ENCODE measurements at regions not wholly inside any gene's neighbourhood (a gene's known extent, or its start where the extent isn't known, plus 50 kb on each side); places are given as distances from the start of the nearest gene placed in this dataset.
A peak's percentile ranks its signal among the peaks of the same experiment; 100 is the strongest.

DNA sequence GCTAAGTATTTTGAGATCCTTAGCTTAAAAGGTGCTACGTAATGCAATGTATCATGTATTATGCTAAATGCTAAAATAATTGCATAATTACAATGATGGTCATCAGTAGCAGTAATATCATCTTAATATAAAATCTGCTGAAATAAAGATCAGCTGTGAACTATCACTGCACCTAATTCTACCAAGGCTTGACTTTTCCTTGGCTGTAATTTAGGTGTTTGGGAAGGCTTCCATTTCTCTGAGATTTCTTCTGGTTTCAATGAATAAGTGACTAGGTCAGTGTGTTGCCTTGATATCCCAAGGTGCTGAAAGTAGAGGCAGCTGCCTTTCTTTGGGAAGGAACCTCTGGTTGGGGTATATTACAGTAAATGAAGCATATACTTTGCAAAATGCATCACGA lies 376.1 kb downstream of the STK39 start:
- Histone ChIP-seq H2AFZ (ENCODE audit: low read depth, low read length) (no peak overlapping the region), H3K27me3 (ENCODE audit: insufficient read depth, low read depth, low read length) (no peaks in the 10 kb centered on the region), H3F3A (ENCODE audit: insufficient read depth, low read length, poor library complexity, severe bottlenecking) (no peaks in the 10 kb centered on the region), H3K79me2 (replicated peaks; ENCODE audit: insufficient read depth, low read length) (no peaks in the 10 kb centered on the region), H3K9me3 (ENCODE audit: low read length) (no peaks in the 10 kb centered on the region), H3K9me2 (ENCODE audit: insufficient read depth, low read length) (no peaks in the 10 kb centered on the region), H3K4me2 (ENCODE audit: low read length) (no peak overlapping the region), H3K36me3 (ENCODE audit: insufficient read depth, low read length) (no peaks in the 10 kb centered on the region), H4K20me1 (ENCODE audit: insufficient read depth) (no peaks in the 10 kb centered on the region), H3K4me3 (ENCODE audit: low read length) (no peak overlapping the region), H3K9ac (ENCODE audit: low read length) (no peak overlapping the region), H3K27ac (ENCODE audit: low read length) (no peak overlapping the region)
- no peak for TF ChIP-seq SMC3 (conservative IDR thresholded peaks at IDR 0.05; ENCODE audit: poor library complexity)
- TF ChIP-seq TAF1 (IDR thresholded peaks at IDR 0.05; ENCODE audit: low read depth): no peak

DNA sequence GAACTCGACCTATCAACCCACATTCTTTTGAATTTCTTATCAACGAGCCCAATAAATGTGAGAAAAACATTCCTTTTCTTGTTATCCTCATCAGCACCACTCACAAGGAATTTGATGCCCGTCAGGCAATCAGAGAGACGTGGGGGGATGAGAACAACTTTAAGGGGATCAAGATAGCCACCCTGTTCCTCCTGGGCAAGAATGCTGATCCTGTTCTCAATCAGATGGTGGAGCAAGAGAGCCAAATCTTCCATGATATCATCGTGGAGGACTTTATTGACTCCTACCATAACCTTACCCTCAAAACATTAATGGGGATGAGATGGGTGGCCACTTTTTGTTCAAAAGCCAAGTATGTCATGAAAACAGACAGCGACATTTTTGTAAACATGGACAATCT lies 378.2 kb downstream of the STK39 start:
- Histone ChIP-seq H3K36me3 (ENCODE audit: insufficient read depth, low read length) (no peaks in the 10 kb centered on the region), H2AFZ (ENCODE audit: low read depth, low read length) (no peak overlapping the region), H3K4me2 (ENCODE audit: low read length) (no peak overlapping the region), H3K27me3 (ENCODE audit: insufficient read depth, low read depth, low read length) (no peaks in the 10 kb centered on the region), H3K9ac (ENCODE audit: low read length) (no peak overlapping the region), H3K9me2 (ENCODE audit: insufficient read depth, low read length) (no peaks in the 10 kb centered on the region), H3F3A (ENCODE audit: insufficient read depth, low read length, poor library complexity, severe bottlenecking) (no peaks in the 10 kb centered on the region), H3K27ac (ENCODE audit: low read length) (no peak overlapping the region), H3K79me2 (replicated peaks; ENCODE audit: insufficient read depth, low read length) (no peaks in the 10 kb centered on the region), H3K4me3 (ENCODE audit: low read length) (no peak overlapping the region), H4K20me1 (ENCODE audit: insufficient read depth) (no peaks in the 10 kb centered on the region), H3K9me3 (ENCODE audit: low read length) (no peaks in the 10 kb centered on the region)
- TF ChIP-seq RAD21 (conservative IDR thresholded peaks at IDR 0.05): no peak
- no peak for TF ChIP-seq EP300 (conservative IDR thresholded peaks at IDR 0.05; ENCODE audit: poor library complexity, severe bottlenecking)
- no peak for TF ChIP-seq TAF1 (IDR thresholded peaks at IDR 0.05; ENCODE audit: low read depth)
- no peak for TF ChIP-seq POLR2AphosphoS5 (IDR thresholded peaks at IDR 0.05)
- no peak for TF ChIP-seq EZH2 (IDR thresholded peaks at IDR 0.05; ENCODE audit: borderline replicate concordance, insufficient read depth, low read length, poor library complexity, severe bottlenecking)
- no peak for TF ChIP-seq MXI1 (conservative IDR thresholded peaks at IDR 0.05; ENCODE audit: poor library complexity, severe bottlenecking)
- TF ChIP-seq SMC3 (conservative IDR thresholded peaks at IDR 0.05; ENCODE audit: poor library complexity): no peak
- TF ChIP-seq, protein P1, sequence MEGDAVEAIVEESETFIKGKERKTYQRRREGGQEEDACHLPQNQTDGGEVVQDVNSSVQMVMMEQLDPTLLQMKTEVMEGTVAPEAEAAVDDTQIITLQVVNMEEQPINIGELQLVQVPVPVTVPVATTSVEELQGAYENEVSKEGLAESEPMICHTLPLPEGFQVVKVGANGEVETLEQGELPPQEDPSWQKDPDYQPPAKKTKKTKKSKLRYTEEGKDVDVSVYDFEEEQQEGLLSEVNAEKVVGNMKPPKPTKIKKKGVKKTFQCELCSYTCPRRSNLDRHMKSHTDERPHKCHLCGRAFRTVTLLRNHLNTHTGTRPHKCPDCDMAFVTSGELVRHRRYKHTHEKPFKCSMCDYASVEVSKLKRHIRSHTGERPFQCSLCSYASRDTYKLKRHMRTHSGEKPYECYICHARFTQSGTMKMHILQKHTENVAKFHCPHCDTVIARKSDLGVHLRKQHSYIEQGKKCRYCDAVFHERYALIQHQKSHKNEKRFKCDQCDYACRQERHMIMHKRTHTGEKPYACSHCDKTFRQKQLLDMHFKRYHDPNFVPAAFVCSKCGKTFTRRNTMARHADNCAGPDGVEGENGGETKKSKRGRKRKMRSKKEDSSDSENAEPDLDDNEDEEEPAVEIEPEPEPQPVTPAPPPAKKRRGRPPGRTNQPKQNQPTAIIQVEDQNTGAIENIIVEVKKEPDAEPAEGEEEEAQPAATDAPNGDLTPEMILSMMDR (IDR thresholded peaks at IDR 0.05; ENCODE audit: poor library complexity, severe bottlenecking): no peak
- TF ChIP-seq, protein P2, sequence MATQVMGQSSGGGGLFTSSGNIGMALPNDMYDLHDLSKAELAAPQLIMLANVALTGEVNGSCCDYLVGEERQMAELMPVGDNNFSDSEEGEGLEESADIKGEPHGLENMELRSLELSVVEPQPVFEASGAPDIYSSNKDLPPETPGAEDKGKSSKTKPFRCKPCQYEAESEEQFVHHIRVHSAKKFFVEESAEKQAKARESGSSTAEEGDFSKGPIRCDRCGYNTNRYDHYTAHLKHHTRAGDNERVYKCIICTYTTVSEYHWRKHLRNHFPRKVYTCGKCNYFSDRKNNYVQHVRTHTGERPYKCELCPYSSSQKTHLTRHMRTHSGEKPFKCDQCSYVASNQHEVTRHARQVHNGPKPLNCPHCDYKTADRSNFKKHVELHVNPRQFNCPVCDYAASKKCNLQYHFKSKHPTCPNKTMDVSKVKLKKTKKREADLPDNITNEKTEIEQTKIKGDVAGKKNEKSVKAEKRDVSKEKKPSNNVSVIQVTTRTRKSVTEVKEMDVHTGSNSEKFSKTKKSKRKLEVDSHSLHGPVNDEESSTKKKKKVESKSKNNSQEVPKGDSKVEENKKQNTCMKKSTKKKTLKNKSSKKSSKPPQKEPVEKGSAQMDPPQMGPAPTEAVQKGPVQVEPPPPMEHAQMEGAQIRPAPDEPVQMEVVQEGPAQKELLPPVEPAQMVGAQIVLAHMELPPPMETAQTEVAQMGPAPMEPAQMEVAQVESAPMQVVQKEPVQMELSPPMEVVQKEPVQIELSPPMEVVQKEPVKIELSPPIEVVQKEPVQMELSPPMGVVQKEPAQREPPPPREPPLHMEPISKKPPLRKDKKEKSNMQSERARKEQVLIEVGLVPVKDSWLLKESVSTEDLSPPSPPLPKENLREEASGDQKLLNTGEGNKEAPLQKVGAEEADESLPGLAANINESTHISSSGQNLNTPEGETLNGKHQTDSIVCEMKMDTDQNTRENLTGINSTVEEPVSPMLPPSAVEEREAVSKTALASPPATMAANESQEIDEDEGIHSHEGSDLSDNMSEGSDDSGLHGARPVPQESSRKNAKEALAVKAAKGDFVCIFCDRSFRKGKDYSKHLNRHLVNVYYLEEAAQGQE (IDR thresholded peaks at IDR 0.05; ENCODE audit: borderline replicate concordance): no peak

DNA sequence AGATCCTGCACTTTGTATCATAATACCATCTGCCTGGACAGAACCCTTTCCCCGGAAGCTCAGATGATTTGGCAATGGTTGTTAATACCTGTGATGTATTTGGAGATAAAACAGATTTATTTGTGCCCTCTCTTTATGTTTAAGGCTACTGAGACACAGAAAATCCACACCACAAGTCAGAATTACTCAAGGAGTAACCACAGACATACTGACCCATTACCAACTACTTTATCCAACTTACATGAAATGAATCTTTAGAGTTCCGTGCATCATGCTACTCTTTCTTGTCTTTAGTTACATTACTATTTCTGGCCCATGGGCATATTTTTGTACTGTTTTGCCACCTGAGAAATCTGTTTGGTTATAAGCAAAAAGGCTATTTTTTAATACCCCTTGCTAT lies 384.0 kb downstream of the STK39 start:
- Histone ChIP-seq H3F3A (ENCODE audit: insufficient read depth, low read length, poor library complexity, severe bottlenecking) (peaks cover 9% of the 10 kb centered on the region), H3K9ac (ENCODE audit: low read length) (no peak overlapping the region), H3K9me2 (ENCODE audit: insufficient read depth, low read length) (no peaks in the 10 kb centered on the region), H3K27me3 (ENCODE audit: insufficient read depth, low read depth, low read length) (no peaks in the 10 kb centered on the region), H2AFZ (ENCODE audit: low read depth, low read length) (no peak overlapping the region), H3K27ac (ENCODE audit: low read length) (peak overlapping the region; percentile 32), H3K4me3 (ENCODE audit: low read length) (no peak overlapping the region), H3K9me3 (ENCODE audit: low read length) (no peaks in the 10 kb centered on the region), H4K20me1 (ENCODE audit: insufficient read depth) (no peaks in the 10 kb centered on the region), H3K4me2 (ENCODE audit: low read length) (peak overlapping the region; percentile 7), H3K36me3 (ENCODE audit: insufficient read depth, low read length) (no peaks in the 10 kb centered on the region), H3K79me2 (replicated peaks; ENCODE audit: insufficient read depth, low read length) (no peaks in the 10 kb centered on the region)
- TF ChIP-seq POLR2AphosphoS5 (IDR thresholded peaks at IDR 0.05) (no peak), EZH2 (IDR thresholded peaks at IDR 0.05; ENCODE audit: borderline replicate concordance, insufficient read depth, low read length, poor library complexity, severe bottlenecking) (no peak), TAF1 (IDR thresholded peaks at IDR 0.05; ENCODE audit: low read depth) (no peak), SMC3 (conservative IDR thresholded peaks at IDR 0.05; ENCODE audit: poor library complexity) (no peak), RAD21 (conservative IDR thresholded peaks at IDR 0.05) (no peak), EP300 (conservative IDR thresholded peaks at IDR 0.05; ENCODE audit: poor library complexity, severe bottlenecking) (no peak), MXI1 (conservative IDR thresholded peaks at IDR 0.05; ENCODE audit: poor library complexity, severe bottlenecking) (no peak)
- TF ChIP-seq, protein P1 (IDR thresholded peaks at IDR 0.05; ENCODE audit: poor library complexity, severe bottlenecking): no peak
- TF ChIP-seq, protein P2 (IDR thresholded peaks at IDR 0.05; ENCODE audit: borderline replicate concordance): no peak

Data from neural cell (in vitro differentiated cells).